DMS53 treated with DMSO at 0.1 percent for 48 hours (cell line): ENCODE measurements at regions not wholly inside any gene's neighbourhood (a gene's known extent, or its start where the extent isn't known, plus 50 kb on each side); places are given as distances from the start of the nearest gene placed in this dataset.

Source experiments
- DNase-seq: peaks from one replicate; lab custom pipeline; 2025; ENCODE audit not compliant: unreplicated experiment; lab: John Stamatoyannopoulos, UW

- DNase-seq = no peak
Measured at GRCh38 chr5:31137676-31138075, 55.8 kb upstream of the CDH6 start.

DNA sequence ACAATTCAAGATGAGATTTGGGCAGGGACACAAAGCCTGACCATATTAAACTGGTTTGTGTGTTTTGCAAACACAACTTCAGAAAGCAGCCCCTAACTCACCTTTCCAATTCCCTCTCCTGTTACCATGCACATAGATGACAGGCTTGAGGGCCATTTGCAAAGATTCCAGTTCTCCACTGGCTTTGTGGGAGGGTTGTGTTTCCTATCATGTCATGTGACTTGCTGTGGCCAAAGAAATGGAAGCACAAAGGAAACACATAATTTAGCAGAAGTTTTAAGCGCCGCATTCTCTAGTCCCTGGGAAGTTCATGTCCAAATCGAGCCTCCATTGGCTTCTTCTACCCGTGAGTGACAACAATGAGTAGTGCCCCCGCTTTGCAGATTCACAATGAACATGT is 57.9 kb upstream of the CDH6 start:
- DNase-seq = no peak

GRCh38 chr5:31133488-31133887 is 60.0 kb upstream of the CDH6 start:
- DNase-seq = peak; percentile 25

DNA sequence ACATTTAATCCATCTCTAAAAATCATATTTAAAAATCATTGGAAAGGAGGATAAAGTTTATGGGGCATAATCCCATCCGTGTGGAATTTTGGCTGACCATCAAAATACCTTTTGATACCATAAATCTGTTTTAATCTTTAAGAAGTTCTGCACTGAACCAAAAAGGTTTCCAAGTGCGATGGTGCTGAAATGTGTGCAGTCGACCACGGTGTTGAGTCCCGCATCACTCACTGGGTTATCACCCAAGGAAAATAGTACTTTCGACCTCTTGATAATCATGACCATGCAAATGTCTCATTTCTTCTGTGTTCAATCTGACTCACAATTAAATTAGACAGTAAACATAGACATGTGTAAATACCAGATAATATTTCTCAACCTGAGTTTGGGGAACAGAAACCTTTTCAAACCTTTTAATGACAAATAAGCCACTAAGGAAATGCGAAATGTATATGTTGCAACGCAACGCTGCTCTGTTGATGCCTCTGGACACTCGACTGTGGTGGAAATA is 62.0 kb upstream of the CDH6 start:
- DNase-seq = no peak

GRCh38 chr5:31130676-31131075 is 62.8 kb upstream of the CDH6 start:
- DNase-seq = no peak

GRCh38 chr5:31124651-31125305 is 68.7 kb upstream of the CDH6 start:
- DNase-seq = no peak

DNA sequence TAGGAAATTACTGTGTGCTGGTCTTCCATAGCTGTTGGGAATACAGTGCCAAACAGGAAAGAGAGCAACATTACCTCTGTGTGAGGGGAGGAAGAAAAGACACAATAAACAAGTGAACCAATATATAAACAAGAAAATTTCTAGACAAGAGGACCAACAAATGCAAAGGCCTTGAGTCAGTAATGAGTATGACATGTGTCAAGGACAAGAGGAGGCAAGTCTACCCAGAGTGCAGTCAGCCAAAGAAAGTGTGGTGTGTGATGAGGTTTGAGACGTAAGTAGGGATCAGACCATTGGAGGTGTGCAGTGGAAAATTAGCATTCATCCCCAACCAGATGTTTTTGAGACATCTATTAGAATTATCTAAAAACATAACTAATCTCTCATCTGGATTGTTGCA is 69.5 kb upstream of the CDH6 start:
- no peak for DNase-seq

DNA sequence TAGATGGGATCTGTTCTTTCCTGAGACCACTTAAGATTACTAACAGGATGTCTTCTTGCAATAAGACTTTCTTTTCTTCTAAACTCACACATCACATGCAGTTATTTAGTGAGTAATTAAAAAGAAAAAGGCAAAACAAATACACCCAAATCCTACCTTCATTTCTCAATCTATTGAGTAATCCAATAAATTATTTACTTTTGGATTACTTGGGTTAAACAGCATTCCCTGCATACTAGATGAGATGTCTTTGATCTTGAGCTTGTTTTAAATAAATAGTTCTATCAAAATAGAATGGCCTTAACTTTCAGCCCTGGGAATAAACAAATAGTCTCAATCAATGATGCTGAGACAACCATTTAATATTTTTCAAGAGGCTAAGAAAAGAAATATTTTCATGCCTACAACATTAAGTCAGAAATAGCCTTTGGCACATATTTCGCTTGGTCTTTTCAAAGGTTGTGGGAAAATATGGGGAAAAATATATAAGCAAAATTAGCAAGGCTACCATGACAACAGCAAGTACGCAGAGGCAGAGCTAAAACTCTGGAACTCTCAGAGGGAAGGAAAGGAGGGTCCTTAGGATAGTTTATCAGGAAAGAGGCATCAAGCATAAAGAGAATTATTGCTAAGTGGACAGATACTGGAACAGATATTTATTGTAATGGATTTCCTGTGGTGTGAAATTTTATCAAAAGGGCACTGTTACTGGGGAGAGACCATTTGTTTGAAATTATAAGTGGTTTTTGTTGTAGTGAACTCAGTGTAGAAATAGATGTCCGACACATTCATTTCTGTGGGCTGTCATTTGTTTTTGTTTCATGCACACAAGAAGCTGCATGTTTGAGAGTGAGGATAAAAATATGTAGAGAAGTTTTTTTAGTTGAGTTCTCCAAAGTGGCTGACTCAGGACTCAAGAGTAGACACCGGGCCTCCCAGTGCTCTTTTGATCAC is 70.2 kb upstream of the CDH6 start:
- DNase-seq = no peak

DNA sequence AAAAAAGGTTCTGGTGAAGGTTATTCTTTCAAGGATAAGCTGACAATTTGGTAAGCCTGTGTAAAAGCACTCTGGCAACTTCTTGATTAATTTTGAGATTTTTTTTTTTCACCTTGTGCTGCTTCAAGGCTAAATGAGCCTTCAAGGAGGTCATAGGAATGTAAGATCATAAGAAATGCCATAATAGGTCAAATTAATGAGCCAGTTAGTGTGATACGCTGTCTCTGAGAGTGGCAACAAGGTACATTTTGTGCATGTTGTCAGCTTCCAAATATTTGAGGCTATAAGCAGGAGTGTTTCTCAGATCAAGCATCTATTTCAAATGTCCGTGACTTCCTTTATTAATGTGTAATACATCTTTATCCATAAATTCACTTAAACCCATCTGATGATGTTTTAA is 72.3 kb upstream of the CDH6 start:
- DNase-seq = no peak

GRCh38 chr5:31120642-31120948 is 72.9 kb upstream of the CDH6 start:
- DNase-seq = no peak

DNA sequence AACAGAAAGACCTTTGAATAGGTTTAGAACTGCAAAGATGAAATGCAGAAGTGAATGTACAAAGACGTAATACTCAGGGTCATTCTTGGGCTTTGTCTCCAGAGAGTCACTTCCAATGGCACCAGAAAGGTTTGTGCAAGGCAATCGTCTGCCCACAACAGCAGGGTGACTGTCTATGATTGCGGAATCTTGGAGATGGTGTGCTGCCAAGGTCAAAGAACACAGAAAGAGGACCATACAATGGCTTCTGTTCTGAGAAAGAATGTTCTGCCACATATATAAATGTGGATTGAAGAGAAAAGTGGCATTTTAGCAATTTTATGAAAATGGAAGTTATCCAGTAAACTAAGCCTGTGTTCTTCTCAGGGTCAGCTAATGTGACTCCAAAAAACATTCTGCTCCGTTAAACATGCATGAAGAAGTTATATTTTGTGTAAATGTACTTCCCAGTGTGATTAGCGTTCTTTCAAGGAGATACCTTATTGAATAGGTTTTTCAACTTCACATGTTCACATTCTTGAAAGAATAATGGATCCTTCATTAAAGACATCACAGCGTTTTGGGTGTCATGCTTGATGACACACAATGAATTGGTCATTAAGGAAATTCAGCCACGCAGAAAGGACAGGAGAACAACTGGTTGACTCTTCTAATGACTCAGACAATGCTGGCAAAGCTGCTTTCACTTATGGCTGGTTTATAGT is 73.4 kb upstream of the CDH6 start:
- no peak for DNase-seq

GRCh38 chr5:31116466-31117031 is 76.9 kb upstream of the CDH6 start:
- DNase-seq = no peak

- no peak for DNase-seq
Measured at GRCh38 chr5:31114817-31115216, 78.7 kb upstream of the CDH6 start.

DNA sequence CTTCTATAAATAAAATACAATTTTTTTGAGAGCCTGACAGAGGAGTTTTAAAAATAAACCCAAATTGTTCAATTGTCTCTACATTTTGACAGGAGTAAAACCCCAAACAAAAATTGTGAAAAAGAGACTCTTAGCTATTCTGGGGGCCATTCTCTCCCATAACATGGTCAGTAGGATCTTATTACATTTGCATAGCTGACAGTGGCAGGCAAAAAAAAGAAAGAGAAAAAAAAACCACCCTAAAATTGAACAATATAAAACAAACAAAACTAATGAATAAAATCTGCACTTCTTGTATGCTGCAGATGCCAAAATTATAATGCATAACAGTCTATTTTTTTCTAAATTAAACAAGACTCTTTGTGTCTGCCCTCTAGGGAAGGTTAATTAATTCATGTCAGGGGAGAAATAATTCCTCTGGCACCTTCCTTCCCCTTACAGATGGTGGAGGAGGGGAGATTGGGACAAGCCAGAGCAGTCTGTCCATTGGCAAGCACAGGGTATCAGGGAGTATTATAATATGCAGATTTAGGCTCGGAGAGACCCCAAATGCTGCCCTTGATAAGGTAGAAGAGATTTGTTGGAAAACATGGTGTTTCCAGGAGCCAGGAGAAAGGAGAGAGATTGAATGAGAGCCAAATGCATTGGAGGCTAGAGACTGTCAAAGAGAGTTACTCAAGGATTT is 79.7 kb upstream of the CDH6 start:
- DNase-seq = no peak

DNA sequence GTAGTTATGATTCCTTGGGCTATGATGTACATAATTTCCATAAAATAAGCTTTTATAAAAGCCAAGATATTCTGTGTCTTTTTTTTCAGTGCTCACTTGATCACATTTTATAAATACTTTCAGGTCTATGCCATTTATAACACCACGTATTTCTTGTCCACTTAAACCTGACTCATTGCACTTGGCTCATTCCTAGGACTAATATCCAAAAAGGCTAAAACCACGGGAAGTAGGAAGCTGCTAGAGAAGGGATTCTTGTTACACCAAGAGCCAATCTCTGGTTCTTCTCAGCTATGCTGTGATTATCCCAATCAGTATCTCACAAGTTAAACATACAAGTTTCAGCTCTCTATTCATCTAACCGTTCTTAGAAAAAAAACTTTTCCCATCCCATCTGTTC is 80.4 kb upstream of the CDH6 start:
- DNase-seq = no peak

GRCh38 chr5:31107091-31107518 is 86.4 kb upstream of the CDH6 start:
- DNase-seq = no peak

DNA sequence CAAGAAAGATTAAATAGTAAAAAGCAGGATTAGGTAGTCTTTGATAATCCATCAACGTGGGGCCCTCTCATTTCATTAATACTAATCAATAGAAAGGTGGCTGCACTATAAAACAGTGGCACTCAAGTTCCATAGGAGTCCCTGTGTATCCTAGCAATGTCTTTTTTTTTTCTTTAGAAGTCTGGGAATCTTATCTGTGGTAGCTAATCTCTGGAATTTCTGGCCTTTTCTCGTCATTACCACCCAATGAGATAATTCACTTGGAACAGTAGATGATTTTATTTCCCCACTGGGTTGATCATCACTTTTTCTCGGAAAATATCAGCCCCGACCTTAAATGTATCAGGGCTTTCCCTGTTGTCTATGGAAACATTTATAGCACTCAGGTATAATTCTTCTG is 86.8 kb upstream of the CDH6 start:
- no peak for DNase-seq

GRCh38 chr5:31106278-31106677 is 87.2 kb upstream of the CDH6 start:
- DNase-seq = no peak

DNA sequence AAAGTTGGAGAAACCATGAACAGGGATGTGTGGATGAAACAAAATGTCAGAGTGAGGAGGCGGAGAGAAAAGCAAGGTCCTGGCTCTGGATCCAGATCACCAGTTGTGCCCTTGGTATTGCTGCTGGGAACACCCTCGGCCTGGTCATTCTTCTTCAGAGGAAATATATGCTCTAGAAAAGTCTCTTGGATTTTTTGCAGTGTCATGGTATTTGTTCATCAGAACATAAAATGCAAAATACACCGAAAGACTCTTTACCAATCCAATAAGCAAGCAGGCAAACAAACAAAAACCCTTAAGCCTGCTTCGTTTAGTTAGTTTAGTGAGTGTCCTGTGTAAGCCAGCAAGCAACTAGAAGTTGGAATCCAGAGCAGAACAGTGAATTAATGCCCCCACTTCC is 88.7 kb upstream of the CDH6 start:
- DNase-seq = no peak

DNA sequence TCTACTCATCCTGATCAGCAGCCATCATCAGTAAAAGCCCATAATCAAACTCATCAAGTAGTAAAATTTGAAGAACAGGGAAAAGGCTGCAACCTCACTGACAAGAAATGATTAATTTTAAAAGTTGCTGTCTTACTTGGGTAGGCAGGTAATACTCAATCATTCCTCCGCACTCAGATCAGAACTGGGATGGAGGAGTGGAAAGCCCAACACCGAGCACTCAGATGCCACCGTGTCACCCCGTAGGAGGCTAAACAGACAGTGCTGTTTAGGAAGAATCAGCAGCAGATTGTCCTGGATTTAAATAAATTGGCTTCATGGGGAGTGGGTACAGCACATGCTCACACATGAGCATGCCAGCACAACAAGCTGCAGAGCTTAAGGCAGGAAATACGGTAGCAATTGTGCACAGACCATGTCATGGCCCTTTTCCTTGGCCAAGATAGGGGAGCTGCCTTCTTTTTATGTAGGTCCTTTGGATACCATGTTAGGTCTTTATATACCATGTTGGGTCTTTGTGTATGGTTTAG is 92.6 kb upstream of the CDH6 start:
- no peak for DNase-seq
